Hepatocyte (in vitro differentiated cells): ENCODE measurements at regions not wholly inside any gene's neighbourhood (a gene's known extent, or its start where the extent isn't known, plus 50 kb on each side); places are given as distances from the start of the nearest gene placed in this dataset.

Experiments used
- EZH2phosphoT487 ChIP-seq: fragments of 200-600 bp; sonication (generic); IDR thresholded peaks from one replicate; pipeline ENCODE4 v1.6.1; 2018; ENCODE audit warnings: antibody characterized with exemption, mild to moderate bottlenecking, low read depth, moderate library complexity; ENCODE audit not compliant: unreplicated experiment, severe bottlenecking
- TF ChIP-seq, protein P1 (sequence below): fragments of 200-600 bp; sonication (generic); IDR thresholded peaks from 2 replicates; pipeline ENCODE4 v1.5.1; 2016; ENCODE audit warnings: antibody characterized with exemption, mild to moderate bottlenecking; ENCODE audit not compliant: poor library complexity

- TF ChIP-seq, protein P1, sequence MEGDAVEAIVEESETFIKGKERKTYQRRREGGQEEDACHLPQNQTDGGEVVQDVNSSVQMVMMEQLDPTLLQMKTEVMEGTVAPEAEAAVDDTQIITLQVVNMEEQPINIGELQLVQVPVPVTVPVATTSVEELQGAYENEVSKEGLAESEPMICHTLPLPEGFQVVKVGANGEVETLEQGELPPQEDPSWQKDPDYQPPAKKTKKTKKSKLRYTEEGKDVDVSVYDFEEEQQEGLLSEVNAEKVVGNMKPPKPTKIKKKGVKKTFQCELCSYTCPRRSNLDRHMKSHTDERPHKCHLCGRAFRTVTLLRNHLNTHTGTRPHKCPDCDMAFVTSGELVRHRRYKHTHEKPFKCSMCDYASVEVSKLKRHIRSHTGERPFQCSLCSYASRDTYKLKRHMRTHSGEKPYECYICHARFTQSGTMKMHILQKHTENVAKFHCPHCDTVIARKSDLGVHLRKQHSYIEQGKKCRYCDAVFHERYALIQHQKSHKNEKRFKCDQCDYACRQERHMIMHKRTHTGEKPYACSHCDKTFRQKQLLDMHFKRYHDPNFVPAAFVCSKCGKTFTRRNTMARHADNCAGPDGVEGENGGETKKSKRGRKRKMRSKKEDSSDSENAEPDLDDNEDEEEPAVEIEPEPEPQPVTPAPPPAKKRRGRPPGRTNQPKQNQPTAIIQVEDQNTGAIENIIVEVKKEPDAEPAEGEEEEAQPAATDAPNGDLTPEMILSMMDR: peak; percentile 78
- TF ChIP-seq EZH2phosphoT487: no peak
Observed at GRCh38 chr2:158745067-158745865, 49.9 kb upstream of the DAPL1 start.
